ENCODE measurements at regions not wholly inside any gene's neighbourhood (a gene's known extent, or its start where the extent isn't known, plus 50 kb on each side); places are given as distances from the start of the nearest gene placed in this dataset.
"Not testable (repeated sequence)": the region's sequence is repeated elsewhere in the genome, so short reads cannot be mapped to it uniquely, and the experiment has no call there.

DNA sequence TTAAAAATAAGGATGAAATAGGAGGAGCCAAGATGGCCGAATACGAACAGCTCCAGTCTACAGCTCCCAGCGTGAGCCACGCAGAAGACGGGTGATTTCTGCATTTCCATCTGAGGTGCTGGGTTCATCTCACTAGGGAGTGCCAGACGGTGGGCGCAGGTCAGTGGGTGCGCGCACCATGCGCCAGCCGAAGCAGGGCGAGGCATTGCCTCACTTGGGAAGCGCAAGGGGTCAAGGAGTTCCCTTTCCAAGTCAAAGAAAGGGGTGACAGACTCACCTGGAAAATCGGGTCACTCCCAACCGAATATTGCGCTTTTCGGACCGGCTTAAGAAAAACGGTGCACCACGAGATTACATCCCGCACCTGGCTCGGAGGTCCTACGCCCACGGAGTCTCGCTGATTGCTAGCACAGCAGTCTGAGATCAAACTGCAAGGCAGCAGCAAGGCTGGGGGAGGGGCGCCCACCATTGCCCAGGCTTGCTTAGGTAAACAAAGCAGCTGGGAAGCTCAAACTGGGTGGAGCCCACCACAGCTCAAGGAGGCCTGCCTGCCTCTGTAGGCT lies 323.2 kb upstream of the PIK3C3 start:
- TF ChIP-seq SP1 (IDR thresholded peaks at IDR 0.05); SUZ12 (IDR thresholded peaks at IDR 0.05); ARNT (IDR thresholded peaks at IDR 0.05); FOXK2 (IDR thresholded peaks at IDR 0.05); L3MBTL2 (conservative IDR thresholded peaks at IDR 0.05); FOXA1 (IDR thresholded peaks at IDR 0.05); FOXM1 (IDR thresholded peaks at IDR 0.05; ENCODE audit: borderline replicate concordance); BHLHE40 (IDR thresholded peaks at IDR 0.05; ENCODE audit: borderline replicate concordance); TARDBP (IDR thresholded peaks at IDR 0.05); ELF4 (IDR thresholded peaks at IDR 0.05); LEF1 (IDR thresholded peaks at IDR 0.05; ENCODE audit: borderline replicate concordance); NFRKB (IDR thresholded peaks at IDR 0.05); CTBP1 (IDR thresholded peaks at IDR 0.05; ENCODE audit: borderline replicate concordance): not testable (repeated sequence)
- TF ChIP-seq, protein P1, sequence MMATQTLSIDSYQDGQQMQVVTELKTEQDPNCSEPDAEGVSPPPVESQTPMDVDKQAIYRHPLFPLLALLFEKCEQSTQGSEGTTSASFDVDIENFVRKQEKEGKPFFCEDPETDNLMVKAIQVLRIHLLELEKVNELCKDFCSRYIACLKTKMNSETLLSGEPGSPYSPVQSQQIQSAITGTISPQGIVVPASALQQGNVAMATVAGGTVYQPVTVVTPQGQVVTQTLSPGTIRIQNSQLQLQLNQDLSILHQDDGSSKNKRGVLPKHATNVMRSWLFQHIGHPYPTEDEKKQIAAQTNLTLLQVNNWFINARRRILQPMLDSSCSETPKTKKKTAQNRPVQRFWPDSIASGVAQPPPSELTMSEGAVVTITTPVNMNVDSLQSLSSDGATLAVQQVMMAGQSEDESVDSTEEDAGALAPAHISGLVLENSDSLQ (IDR thresholded peaks at IDR 0.05) = not testable (repeated sequence)

Data from HEK293T (cell line).